ENCODE measurements at regions not wholly inside any gene's neighbourhood (a gene's known extent, or its start where the extent isn't known, plus 50 kb on each side); places are given as distances from the start of the nearest gene placed in this dataset.

DNA sequence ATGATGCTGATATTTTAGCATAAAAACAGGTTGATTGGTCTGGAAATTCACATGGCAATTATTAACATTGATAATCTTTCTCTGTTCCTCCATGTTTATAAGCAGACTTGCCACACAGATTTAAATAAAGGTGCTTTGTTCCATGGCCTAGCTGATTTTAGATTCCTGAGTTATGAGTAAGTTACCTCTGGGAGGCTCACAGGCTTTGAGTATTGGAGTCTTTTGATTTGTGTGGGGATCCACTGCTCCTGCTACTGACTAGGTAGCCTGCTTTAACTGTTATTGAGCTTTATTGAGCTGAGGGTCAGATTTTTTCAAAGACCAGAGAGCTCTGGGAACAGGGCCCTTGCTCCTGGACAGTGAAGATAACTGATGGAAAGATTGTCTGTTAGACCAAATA is 166.1 kb downstream of the ANKRD30B start:
- Histone ChIP-seq H3K36me3 (no peaks in the 10 kb centered on the region), H3K4me1 (no peaks in the 10 kb centered on the region), H3K27me3 (no peaks in the 10 kb centered on the region), H3K27ac (no peak overlapping the region), H3K9me3 (peaks cover 0 to 12% (median 5%) of the 10 kb centered on the region in 3 donors), H3K4me3 (no peak overlapping the region)
- intact Hi-C loops (cut with DNase I) = no loop called here
- no peak for DNase-seq
- TF ChIP-seq POLR2A (IDR thresholded peaks at IDR 0.05) = no peak

DNA sequence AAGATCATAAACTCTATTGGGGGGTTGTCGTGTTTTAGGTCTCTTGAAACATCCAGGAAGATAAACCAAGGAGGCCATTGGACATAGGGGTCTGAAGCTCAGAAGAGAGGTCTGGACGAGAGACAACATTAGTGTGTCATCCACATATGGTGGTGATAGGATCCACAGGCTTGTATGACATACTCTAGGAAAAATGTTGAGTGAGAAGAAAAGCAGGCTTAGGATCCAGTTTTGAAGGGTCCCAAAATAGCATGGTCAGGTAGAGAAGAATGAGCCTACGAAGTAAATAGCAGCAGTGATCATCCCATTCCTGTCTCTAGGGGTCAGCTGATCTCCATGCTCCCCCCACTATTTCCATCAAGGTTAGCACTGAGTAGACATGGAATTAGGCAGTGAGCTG is 166.8 kb downstream of the ANKRD30B start:
- H3K36me3 ChIP-seq = no peaks in the 10 kb centered on the region
- intact Hi-C loops (cut with DNase I) = no loop called here
- no peak overlapping the region for H3K27ac ChIP-seq
- H3K4me3 ChIP-seq = no peak overlapping the region
- DNase-seq = no peak
- H3K9me3 ChIP-seq = peaks cover 0 to 12% (median 5%) of the 10 kb centered on the region in 3 donors
- TF ChIP-seq, protein P1, sequence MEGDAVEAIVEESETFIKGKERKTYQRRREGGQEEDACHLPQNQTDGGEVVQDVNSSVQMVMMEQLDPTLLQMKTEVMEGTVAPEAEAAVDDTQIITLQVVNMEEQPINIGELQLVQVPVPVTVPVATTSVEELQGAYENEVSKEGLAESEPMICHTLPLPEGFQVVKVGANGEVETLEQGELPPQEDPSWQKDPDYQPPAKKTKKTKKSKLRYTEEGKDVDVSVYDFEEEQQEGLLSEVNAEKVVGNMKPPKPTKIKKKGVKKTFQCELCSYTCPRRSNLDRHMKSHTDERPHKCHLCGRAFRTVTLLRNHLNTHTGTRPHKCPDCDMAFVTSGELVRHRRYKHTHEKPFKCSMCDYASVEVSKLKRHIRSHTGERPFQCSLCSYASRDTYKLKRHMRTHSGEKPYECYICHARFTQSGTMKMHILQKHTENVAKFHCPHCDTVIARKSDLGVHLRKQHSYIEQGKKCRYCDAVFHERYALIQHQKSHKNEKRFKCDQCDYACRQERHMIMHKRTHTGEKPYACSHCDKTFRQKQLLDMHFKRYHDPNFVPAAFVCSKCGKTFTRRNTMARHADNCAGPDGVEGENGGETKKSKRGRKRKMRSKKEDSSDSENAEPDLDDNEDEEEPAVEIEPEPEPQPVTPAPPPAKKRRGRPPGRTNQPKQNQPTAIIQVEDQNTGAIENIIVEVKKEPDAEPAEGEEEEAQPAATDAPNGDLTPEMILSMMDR (IDR thresholded peaks at IDR 0.05) = no peak
- no peak for TF ChIP-seq POLR2A (IDR thresholded peaks at IDR 0.05)
- WGBS, 2 donors = 52 to 55% methylated on average over 3 of the region's 3 CpGs
- no peaks in the 10 kb centered on the region for H3K4me1 ChIP-seq
- no peaks in the 10 kb centered on the region for H3K27me3 ChIP-seq

DNA sequence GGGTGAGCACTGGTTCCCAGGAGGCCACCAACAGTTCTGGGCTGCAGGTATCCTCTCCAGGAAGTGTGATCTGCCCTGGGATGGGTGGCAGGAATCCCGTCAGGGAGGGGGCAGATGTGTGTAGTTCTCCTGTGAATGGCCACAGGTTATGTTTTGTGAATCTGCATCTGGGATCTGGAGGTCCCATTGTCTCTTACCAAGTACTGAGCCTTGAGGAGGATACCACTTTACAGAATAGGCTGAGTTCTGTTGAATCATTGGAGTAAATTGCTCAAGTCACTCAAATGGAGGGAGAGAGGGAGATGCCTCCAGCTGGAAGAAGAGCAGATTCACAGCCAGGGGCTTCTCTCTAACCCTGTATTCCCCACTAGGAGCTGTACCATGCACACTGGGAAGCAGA is 168.2 kb downstream of the ANKRD30B start:
- Histone ChIP-seq H3K36me3 (no peaks in the 10 kb centered on the region), H3K27ac (no peak overlapping the region), H3K4me1 (no peaks in the 10 kb centered on the region), H3K9me3 (peaks cover 0 to 12% (median 5%) of the 10 kb centered on the region in 3 donors), H3K27me3 (no peaks in the 10 kb centered on the region), H3K4me3 (no peak overlapping the region)
- WGBS, 2 donors = 0% methylated on average over 1 of the region's 1 CpG; no CpG with 5 or more reads in 1 of the 2 donors
- no peak for DNase-seq
- TF ChIP-seq, protein P1 (IDR thresholded peaks at IDR 0.05) = no peak
- TF ChIP-seq POLR2A (IDR thresholded peaks at IDR 0.05) = no peak
- intact Hi-C loops (cut with DNase I) = no loop called here

DNA sequence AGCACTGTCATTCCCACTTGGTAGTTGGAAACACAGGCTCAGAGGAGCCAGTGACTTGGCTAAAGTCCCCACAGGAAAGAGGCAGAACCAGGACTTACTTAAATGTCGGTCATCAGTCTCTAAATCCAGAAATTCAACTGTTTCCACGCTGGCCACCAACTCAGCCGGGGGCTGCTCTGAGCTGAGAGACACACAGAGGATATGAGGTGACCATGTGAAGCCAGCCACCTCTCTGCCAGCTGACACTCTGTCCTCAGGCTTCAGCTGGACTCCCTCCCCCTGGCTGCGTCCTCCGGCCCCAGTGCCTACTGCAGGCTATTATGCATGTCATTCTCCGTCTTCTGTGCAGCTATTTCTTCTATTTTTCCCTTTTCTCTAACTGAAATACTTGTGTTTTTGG is 168.9 kb downstream of the ANKRD30B start:
- 65 to 83% methylated on average over 6 of the region's 6 CpGs for WGBS, 2 donors

DNA sequence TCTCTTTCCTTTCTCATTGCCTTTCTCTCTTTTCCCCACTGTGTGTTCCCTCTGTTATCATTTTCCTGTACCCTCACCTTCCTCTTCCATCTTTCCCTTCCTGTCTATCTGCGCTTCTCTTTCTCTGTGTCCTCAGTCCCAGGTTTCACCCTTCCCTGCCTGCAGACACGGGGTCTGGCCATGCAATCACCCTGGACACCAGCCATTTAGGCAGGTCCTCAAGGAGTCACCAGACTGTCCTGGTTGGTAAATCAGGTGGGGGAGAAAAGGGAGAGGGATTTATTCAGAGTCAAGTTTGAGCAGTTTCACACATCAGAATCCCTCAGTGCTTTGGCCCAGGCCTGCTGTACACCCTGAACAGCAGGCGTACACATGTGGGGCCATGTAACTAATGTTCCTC is 169.3 kb downstream of the ANKRD30B start:
- H3K27me3 ChIP-seq = no peaks in the 10 kb centered on the region
- no peak overlapping the region for H3K4me3 ChIP-seq
- no peaks in the 10 kb centered on the region for H3K36me3 ChIP-seq
- TF ChIP-seq POLR2A (IDR thresholded peaks at IDR 0.05) = no peak
- TF ChIP-seq, protein P1 (IDR thresholded peaks at IDR 0.05) = no peak
- 61 to 66% methylated on average over 3 of the region's 3 CpGs for WGBS, 2 donors
- H3K4me1 ChIP-seq = no peaks in the 10 kb centered on the region
- no peak overlapping the region for H3K27ac ChIP-seq
- intact Hi-C loops (cut with DNase I) = no loop called here
- peaks cover 0 to 12% (median 5%) of the 10 kb centered on the region in 3 donors for H3K9me3 ChIP-seq
- no peak for DNase-seq

More for the DNA sequence above, 168.9 kb downstream of the ANKRD30B start:
- no peak for DNase-seq
- Histone ChIP-seq H3K27ac (no peak overlapping the region), H3K4me3 (no peak overlapping the region), H3K9me3 (peaks cover 0 to 12% (median 5%) of the 10 kb centered on the region in 3 donors), H3K4me1 (no peaks in the 10 kb centered on the region), H3K36me3 (no peaks in the 10 kb centered on the region), H3K27me3 (no peaks in the 10 kb centered on the region)
- intact Hi-C loops (cut with DNase I) = no loop called here
- TF ChIP-seq, protein P1 (IDR thresholded peaks at IDR 0.05) = no peak
- TF ChIP-seq POLR2A (IDR thresholded peaks at IDR 0.05) = no peak

DNA sequence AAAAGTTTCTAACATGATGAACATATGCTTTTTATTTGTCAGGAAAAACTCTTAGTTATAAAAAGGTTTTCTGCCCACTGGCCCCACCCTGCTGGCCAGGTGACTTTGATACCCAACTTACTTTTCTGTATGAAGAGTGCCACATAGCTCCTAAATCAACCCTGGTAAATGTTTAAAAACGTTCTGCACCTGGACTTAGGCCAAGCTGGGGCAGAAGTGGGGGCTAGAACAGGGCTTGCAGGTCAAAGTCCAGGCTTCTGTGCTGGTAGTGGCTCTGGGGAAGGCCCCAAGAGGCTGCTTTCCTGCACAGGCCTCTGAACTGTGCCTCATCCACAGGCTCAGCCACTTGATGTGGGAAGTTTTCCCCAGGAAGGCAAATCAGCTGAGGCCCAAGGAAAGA is 171.7 kb downstream of the ANKRD30B start:
- TF ChIP-seq, protein P1 (IDR thresholded peaks at IDR 0.05) = no peak
- no peak for TF ChIP-seq POLR2A (IDR thresholded peaks at IDR 0.05)
- no peak for DNase-seq
- H3K4me1 ChIP-seq = no peaks in the 10 kb centered on the region

More for the DNA sequence above, 171.7 kb downstream of the ANKRD30B start:
- Histone ChIP-seq H3K36me3 (no peaks in the 10 kb centered on the region), H3K4me3 (no peak overlapping the region), H3K27ac (no peak overlapping the region), H3K27me3 (no peaks in the 10 kb centered on the region), H3K9me3 (peaks cover 0 to 22% (median 0%) of the 10 kb centered on the region in 3 donors)
- 0% methylated on average over 1 of the region's 1 CpG for WGBS, 2 donors
- intact Hi-C loops (cut with DNase I) = no loop called here

Data from esophagus squamous epithelium (tissue), 5 donors.